ENCODE measurements at regions not wholly inside any gene's neighbourhood (a gene's known extent, or its start where the extent isn't known, plus 50 kb on each side); places are given as distances from the start of the nearest gene placed in this dataset.

DNA sequence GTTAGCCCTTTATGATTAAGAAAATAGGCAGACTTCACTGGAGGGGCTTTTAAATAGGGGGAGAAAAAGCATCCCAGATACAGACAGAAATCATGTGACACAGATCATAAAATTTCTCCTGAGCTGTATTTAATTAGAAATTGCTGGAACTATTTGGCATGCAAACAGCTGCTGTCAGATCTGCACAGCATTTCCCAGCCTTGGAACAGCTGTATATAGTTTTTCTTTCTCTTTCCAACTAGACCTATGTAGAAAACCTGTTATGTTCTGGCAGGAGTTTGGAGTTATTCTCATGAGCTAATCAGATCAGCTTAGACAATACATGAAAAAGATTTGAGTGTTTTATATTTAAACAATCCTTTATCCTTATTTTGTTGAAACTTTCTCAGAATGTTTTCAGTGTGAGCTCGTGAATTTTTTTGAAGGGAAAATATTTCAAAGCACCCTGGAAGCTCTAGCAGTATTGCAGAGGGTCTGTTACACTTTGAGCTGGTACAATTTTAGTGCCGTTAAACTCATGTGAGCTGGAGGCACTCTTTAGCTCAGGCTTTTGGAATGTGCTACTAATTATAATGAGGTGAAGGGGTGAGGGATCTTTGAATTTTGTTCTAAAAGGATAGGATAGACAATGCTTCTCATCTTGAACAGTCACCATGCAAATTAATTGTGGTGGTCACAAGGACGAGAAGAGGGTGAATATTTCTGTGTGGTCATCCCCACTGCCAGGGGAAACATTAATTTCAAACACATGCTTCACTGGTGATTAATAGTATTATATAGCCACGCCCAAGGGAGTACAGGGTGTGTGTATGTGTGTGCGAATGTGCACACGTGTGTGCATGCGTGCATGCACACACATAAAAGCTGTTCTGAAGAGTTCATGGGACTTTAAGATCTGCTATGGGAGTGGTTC is 239.4 kb upstream of the FBXL7 start:
- TF ChIP-seq EZH2phosphoT487 (IDR thresholded peaks at IDR 0.05; ENCODE audit: borderline replicate concordance, low read depth), result no peak
- TF ChIP-seq, protein P1, sequence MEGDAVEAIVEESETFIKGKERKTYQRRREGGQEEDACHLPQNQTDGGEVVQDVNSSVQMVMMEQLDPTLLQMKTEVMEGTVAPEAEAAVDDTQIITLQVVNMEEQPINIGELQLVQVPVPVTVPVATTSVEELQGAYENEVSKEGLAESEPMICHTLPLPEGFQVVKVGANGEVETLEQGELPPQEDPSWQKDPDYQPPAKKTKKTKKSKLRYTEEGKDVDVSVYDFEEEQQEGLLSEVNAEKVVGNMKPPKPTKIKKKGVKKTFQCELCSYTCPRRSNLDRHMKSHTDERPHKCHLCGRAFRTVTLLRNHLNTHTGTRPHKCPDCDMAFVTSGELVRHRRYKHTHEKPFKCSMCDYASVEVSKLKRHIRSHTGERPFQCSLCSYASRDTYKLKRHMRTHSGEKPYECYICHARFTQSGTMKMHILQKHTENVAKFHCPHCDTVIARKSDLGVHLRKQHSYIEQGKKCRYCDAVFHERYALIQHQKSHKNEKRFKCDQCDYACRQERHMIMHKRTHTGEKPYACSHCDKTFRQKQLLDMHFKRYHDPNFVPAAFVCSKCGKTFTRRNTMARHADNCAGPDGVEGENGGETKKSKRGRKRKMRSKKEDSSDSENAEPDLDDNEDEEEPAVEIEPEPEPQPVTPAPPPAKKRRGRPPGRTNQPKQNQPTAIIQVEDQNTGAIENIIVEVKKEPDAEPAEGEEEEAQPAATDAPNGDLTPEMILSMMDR (IDR thresholded peaks at IDR 0.05), result no peak
- TF ChIP-seq RFX5 (IDR thresholded peaks at IDR 0.05; ENCODE audit: low read length), result no peak
- TF ChIP-seq POLR2AphosphoS5 (IDR thresholded peaks at IDR 0.05; ENCODE audit: low read depth, low read length), result no peak
- no peak for TF ChIP-seq TCF12 (IDR thresholded peaks at IDR 0.05)
- no peak for TF ChIP-seq YY1 (IDR thresholded peaks at IDR 0.05; ENCODE audit: low read depth)
- no peak for TF ChIP-seq GATA2 (CRISPR knock-in tag; IDR thresholded peaks at IDR 0.05)
- peak in 1 of 2 experiments; percentile 53; a peak in 1 of 4 replicates for TF ChIP-seq EP300 (IDR thresholded peaks at IDR 0.05; ENCODE audit: borderline replicate concordance in 1 of 2, low read depth in 1 of 2, low read length in 1 of 2)

All from SK-N-SH (cell line).